NCI-H510A (cell line): ENCODE measurements at regions not wholly inside any gene's neighbourhood (a gene's known extent, or its start where the extent isn't known, plus 50 kb on each side); places are given as distances from the start of the nearest gene placed in this dataset.
A peak's percentile ranks its signal among the peaks of the same experiment; 100 is the strongest.
"Not testable (repeated sequence)": the region's sequence is repeated elsewhere in the genome, so short reads cannot be mapped to it uniquely, and the experiment has no call there.

Experiments
- DNase-seq: peaks from one replicate; lab custom pipeline; 2025; lab: John Stamatoyannopoulos, UW

- no peak for DNase-seq
Measured at GRCh38 chr7:131935180-131935579, 378.8 kb upstream of the PODXL start.

GRCh38 chr7:131934452-131934851 is 378.0 kb upstream of the PODXL start:
- peak; percentile 8 for DNase-seq

- DNase-seq, result no peak
Measured at GRCh38 chr7:131933751-131934289, 377.4 kb upstream of the PODXL start.

- DNase-seq, result not testable (repeated sequence)
Measured at GRCh38 chr7:131933219-131933618, 376.8 kb upstream of the PODXL start.

- DNase-seq, result no peak
Measured at GRCh38 chr7:131932271-131932670, 375.8 kb upstream of the PODXL start.

GRCh38 chr7:131931370-131931769 is 374.9 kb upstream of the PODXL start:
- no peak for DNase-seq

- no peak for DNase-seq
Measured at GRCh38 chr7:131929632-131930031, 373.2 kb upstream of the PODXL start.

- DNase-seq, result no peak
Measured at GRCh38 chr7:131927770-131928423, 371.5 kb upstream of the PODXL start.

- no peak for DNase-seq
Measured at GRCh38 chr7:131925636-131926035, 369.2 kb upstream of the PODXL start.

GRCh38 chr7:131924857-131925256 is 368.4 kb upstream of the PODXL start:
- no peak for DNase-seq

- not testable (repeated sequence) for DNase-seq
Measured at GRCh38 chr7:131922948-131923347, 366.5 kb upstream of the PODXL start.

- no peak for DNase-seq
Measured at GRCh38 chr7:131921016-131921415, 364.6 kb upstream of the PODXL start.

- no peak for DNase-seq
Measured at GRCh38 chr7:131919920-131920709, 363.7 kb upstream of the PODXL start.

- DNase-seq, result no peak
Measured at GRCh38 chr7:131911112-131911511, 354.7 kb upstream of the PODXL start.

- DNase-seq, result no peak
Measured at GRCh38 chr7:131909151-131909768, 352.8 kb upstream of the PODXL start.

GRCh38 chr7:131908714-131909113 is 352.3 kb upstream of the PODXL start:
- no peak for DNase-seq

GRCh38 chr7:131905471-131905973 is 349.1 kb upstream of the PODXL start:
- no peak for DNase-seq

- DNase-seq, result no peak
Measured at GRCh38 chr7:131904760-131905327, 348.4 kb upstream of the PODXL start.

GRCh38 chr7:131903315-131903714 is 346.9 kb upstream of the PODXL start:
- DNase-seq, result no peak

GRCh38 chr7:131900785-131901287 is 344.4 kb upstream of the PODXL start:
- no peak for DNase-seq

GRCh38 chr7:131899271-131900030 is 343.0 kb upstream of the PODXL start:
- no peak for DNase-seq
